Stimulated activated CD4-positive, alpha-beta T cell treated with anti-CD3 and anti-CD28 coated beads, Interleukin-15, amount 100 ng/mL, for 1 hour (primary cell): ENCODE measurements at regions not wholly inside any gene's neighbourhood (a gene's known extent, or its start where the extent isn't known, plus 50 kb on each side); places are given as distances from the start of the nearest gene placed in this dataset.

ENCODE experiments used
- DNase-seq, 2 donors: peaks; one replicate each; pipeline ENCODE4 v3.0.0-alpha.2; 2020; ENCODE audit warnings: low read depth in 1 of 2, low spot score in 1 of 2

DNA sequence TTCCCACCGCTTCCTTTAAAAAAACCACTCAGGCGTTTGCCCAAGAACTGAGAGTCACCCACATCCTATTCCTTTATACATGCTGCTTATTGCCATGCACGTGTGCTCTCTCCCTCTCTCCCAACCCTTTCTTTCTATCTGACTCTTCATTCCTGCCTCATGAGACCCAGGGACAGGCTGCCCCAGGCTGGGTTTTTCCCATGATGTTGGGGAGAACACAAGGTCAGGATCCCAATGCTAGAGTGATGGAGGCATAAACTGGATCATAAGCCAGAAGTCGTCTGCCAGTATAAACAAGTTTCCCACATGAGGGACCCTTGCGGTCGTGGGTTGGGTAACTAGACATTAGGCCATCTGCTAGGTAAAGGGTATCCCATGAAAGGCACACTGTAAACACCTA lies 64.9 kb downstream of the CD2 start:
- no peak for DNase-seq

DNA sequence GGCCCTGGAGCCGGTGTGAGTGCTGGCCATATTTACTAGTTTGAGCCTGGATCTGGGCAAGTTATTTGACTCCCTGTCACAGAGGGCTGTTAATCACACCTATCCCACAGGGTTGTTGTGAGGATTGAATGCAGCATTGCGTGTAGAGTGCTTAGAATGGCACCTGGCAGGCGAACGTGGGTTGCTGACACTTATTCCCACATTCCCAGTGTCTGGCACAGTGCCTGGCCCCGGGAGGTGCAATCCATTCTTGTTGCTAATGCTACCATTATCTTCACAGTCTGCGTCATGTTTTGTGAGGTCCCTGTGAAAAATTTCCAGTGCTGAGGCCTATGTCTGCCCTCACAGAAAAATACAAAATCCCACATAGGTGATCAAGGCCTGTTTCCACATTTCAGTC lies 66.1 kb downstream of the CD2 start:
- DNase-seq, result no peak

DNA sequence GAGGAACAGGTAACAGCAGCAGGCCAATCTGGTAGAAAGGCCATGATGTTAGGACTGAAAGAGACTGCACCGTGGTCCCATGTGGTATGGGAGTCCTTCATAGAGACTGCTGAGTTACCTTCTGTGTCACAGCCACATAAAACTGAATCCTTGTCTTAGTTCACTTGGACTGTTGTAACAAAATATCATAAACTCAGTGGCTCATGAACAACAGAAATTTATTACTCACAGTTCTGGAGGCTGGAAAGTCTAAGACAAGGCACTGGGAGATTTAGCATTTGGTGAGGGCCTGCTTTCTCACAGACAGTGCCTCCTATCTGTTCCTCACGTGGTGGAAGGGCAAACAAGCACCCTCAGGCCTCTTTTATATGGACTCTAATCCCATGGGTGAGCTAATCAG lies 67.5 kb downstream of the CD2 start:
- DNase-seq, result no peak

DNA sequence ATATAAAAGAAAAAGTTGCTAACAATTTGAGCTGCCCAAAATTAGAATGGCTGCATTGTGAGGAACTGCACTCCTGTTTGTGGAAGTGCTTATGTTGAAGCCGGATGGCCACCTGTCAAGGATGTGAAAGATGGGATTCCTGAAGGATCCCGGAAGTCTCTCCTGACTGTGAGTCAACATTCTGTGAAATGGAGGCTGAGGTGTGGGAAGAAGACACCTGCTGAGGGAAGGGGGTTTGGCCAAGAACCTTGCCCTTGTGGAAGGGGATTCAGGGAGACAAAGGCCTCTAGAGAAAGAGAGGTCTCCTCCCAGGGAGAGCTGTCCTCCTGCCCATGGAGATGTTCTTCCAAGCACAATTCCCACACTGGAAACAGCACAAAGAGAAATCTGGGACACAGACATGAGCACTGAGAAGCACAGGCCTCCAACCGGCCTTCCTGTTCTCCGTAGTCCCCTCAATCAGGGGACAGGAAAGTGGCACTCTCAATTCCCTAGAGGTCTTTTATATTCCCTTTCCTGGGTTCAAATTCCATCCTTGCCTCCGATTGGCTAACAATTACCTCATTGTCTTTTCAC lies 70.5 kb downstream of the CD2 start:
- no peak for DNase-seq

DNA sequence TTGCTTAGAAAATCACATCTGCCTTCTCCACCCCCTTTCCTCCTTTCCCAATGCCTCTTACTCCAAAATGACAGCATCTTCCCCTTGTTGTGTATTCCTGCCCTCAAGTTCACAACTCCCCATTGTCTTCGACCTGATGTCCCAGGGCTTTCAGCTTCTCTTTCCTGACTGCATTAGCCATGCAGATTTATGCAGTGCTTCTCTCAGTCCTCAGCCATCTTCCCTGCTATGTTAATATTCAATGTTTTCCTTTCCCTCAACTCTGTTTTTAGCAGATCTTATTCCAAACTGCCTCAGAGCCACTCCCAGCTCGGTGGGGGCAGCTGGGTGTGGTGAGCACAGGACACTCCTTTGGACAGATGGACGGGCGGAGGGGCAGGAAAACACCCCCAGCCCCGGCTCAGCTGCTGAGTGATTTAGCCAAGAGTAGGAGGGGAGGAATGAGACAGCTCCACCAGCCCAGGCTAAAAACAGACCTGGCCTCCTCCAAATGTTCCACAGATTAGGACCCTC lies 71.0 kb downstream of the CD2 start:
- DNase-seq, result no peak

DNA sequence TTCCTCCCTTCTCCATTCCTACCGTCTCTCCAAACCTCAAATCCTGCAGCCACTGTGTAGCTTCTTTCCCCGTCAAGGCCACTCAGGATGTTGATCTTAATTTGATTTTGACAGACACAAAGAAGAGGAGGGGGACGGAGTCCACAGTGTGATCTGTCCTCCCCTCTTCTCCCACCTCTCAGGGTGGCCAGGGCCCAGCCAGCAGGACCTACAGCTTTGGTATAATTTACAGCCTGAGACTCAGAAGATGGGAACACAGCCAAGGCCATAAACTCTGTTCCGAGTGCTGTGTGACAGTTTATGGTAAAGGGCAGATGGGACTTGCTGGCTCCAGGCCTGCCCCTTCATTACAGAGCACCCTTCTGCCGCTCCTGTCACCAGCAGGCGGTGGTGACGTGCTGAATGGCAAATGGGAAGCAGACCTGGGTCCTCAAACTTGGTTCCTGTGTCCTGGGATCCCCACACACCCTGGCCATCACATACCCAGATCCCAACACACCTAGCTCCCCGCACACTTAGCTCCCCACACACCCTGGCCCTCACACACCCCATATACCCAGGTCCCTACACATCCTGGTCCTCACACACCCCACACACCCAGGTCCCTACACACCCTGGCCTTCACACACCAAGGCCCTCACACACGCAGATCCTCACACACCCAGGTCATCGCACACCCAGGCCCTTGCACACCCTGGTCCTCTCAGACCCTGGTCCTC lies 71.6 kb downstream of the CD2 start:
- no peak for DNase-seq

DNA sequence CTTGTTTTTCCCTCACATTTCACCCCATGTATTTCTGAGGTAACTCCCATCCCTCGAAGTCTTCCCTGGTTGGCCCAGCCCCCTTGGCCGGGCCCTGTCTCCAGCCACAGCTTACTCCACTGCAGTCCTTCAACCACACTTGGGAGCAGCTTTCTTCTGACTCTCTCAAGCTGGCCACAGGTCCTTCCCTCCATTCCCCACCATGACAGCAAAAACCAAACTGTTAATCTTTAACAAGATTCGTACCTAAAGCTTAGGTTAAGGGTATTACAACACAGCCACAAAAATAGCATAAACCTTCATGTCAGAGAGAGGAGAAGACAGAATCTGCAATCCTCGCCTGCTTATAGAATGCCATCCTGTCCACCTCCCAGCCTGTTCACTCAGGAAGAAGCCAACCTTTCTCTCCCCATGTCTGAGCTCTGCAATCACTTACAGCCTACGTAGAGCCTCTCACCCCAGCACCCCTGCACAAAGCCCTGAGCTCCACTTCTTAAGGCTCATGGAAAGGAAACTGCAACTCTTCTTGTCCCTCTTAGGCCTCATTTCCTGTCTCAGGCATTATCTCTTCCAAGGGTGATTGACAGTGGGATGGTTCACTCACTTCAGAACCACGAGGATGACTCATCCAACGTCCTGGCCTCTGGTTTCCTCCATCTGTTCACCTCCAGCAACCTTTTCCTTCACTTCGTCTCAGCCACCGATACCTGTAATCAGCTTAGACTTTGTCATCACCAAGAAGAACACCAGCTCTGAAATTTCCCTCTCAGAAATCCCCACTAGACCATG lies 72.8 kb downstream of the CD2 start:
- peak in 1 of 2 donors; percentile 31 for DNase-seq

DNA sequence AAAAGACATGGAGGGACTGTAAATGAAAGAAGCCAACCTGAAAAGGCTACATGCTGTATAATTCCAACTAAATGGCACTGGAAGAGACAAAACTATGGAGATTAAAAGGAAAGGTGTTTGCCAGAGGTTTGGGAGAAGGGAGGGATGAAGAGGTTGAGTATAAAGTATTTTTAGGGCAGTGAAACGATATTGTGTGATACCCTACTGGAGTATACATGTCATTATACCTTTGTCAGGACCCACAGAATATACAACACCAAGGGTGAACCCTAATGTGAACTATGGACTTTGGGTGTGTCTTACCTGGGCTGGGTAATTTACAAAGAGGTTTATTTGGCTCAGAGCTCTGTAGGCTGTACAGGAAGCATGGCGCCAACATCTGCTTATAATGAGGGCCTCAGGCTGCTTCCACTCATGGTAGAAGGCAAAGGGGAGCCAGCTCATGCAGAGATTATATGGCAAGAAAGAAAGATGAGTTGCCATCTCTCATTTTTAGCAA lies 73.4 kb downstream of the CD2 start:
- DNase-seq, result no peak

DNA sequence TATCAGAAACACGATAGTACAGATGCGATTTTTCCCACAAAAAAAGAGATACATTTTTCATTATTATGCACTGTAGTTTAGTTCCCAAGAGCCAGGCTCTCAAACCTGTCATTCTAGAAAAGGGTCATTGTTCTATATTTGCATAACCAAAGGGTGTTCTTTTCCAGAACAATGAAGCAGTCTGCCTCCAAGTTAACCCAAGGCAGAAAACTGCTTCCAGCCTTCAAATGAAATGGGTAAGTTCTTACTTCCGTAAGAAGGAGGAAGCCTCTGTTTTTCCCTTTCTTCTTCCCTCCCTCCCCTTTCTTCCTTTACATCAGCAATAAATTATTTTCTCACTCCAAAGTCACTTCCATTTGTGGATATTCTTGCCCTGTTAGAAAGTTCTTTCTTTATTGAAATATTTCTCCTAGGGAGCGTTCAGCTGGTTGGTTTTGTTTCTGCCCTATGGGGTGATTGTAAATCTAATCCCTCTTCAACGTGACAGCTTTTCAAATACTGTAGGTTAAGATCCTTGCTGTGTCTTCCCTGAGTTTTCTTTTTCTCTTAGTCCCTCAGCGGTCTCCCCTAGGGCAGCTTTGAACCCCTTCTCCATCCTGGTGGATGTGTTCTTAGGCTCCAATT lies 77.3 kb upstream of the PTGFRN start:
- no peak for DNase-seq

DNA sequence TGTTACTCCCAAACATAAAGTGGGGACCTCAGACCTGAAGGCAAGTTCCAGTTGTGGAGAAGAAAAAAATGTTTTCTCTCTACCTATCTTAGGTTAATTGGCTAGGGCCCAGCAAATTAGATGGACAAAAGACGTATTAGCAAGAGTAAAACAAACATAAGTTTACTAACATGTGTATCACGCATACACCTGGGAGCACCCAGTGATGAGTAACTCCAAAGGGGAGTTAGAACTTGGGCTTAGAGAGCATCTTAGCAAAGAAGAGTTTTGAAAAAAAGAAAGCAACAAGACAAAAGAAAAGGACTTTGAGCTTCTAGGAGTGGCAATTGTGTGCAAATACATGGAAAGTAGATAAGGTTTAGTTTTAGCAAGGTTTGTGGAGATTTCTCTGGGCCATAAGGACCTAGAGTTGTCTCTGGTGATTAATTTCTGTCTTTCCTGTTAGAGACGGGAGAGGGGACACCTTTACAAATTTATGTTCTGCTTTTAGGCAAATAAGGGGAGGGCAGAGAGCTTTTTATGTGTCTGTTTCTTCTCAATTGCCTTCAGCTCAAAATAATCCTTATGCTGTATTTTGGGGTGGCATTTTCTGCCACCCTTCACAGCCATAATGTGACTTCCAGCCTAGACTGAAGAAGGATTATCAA lies 76.7 kb upstream of the PTGFRN start:
- DNase-seq, result no peak

DNA sequence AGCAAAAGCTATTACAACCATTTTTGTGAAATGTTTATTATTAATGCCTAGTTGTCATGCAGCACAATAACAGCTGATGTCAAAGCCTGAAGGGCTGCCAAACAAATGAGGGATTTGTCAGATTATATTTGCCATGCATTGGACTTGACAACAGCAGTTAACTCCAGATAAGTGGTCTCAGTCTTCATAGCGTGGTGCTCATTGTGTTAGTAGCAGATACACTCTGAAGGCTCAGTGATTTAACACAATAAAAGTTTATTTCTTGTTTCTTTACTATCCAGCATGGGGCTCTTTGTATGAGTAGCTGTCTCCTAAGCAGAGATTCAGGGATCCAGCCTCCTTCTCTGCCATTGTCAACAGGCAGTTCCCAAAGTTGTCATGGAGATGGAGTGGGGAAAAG lies 76.0 kb upstream of the PTGFRN start:
- no peak for DNase-seq

DNA sequence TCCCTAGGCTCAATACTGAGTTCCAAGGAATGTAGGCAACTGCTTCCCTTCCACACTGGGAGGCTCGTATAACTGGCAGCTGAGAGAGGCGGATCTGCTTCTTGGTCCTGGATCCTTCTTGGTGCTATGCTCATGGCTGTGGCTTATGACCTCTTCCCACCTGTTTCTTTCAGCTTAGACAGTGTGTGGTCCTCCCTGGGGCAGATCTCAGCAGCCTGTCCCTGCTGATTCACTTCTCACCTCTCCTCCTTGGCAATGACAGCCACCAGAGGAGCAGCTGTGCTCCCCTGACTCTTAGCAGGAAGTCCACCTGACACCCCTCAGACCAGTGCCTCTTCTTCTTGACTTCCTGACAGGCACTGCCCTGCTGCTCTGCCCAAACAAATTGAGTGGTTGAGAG lies 75.1 kb upstream of the PTGFRN start:
- DNase-seq, result no peak

DNA sequence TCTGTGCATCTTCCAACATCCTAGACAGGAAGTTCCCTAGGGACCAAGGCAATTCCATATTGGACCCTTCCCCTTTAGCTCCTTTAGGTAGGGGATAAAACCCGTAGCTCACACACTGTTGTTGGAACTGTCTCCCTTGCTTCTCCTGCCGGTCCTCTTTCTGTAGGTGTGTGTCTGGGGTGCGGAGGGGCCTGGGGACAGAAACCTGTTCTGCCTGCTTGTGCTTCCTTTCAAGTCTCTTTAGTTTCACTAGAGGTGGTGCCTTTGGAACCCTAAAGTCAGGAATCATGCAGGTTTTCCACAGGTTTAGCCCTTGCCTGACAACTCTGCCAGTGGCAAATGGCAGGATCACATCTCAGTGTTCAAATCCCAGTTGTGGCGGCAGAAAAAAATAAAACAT lies 74.6 kb upstream of the PTGFRN start:
- DNase-seq, result no peak

DNA sequence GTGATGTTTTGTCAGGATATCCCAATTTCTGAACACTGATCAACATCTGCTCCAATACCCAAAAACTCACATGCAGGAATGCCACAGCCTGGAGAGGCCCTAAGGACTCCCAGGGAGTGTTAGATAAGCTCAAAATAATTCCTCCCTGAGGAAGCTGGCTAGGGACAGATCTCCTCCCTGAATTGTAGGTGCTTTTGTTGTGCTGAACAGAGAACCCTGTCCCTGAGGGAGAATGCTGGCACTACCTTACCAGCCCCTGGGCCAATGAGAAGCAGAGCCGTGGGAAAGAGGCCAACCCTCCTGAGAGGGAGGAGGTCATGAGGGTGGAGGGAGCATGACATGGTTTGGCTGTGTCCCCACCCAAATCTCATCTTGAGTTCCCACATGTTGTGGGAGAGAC lies 73.6 kb upstream of the PTGFRN start:
- no peak for DNase-seq

DNA sequence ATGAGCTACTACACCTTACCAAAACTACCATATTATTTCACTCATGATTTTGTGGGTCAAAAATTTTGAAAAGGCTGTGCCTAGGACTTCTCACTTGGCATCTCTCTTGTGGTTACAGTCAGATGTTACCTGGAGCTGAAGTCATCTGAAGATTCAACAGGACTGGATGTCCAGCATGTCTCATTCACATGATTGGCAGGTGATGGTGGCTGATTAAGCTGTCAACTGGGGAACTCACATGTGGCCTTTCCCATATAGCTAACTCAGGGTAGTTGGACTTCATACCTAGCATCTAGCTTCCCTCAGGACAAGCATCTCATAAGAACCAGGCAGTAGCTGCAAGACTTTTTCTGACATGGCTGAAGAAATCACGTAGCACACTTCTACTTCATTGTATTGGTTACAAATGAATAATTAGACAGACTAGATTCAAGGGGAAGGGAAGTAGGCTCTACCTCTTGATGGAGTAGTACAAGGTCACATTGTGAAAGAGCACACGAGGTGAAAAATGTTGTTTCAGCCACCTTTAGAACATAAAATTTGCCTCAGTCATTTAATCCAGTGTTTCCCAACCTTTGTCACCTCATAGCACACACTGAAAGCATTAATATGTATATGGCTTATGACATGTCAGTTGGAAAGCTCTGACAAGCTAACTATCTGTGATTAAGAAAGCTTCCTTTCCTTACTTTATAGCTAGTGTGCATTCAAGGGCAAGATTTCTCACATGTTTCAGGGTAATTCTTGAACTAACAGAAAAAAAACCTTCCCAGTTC lies 68.0 kb upstream of the PTGFRN start:
- no peak for DNase-seq

DNA sequence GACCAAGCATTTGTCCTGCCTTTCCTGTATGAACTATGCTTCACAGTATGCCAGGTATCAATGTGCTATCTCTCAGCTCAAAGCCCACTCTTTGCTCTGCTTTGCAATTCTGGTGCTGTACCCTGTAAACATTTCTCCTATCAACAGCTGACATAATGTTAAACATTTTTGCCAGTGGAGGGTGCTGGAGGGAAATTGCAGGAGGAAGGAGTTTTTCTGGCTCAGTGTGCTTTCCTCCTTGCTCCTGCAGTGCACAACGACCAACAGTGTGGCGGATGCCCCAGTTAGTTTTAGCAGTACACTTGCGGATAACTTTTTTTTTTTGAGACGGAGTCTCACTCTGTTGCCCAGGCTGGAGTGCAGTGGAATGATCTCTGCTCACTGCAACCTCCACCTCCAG lies 67.1 kb upstream of the PTGFRN start:
- no peak for DNase-seq

DNA sequence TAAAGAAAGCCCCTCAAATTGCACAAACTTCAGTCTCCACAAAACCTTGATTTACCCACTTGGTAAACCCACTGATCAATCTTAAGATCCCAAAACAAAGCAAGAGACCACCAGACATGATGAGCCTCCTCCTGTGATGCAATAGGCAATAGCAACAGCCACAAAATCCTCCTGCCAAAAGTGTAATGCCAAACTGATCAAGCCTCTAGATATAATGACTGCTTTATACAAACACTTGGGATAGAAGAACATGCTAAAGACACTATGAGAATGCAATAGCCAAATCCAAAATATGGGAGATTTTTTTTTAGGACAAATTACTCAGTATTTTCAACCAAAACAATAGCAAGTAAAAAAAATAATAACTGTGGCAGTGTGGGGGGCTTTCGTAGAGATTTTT lies 64.9 kb upstream of the PTGFRN start:
- no peak for DNase-seq

DNA sequence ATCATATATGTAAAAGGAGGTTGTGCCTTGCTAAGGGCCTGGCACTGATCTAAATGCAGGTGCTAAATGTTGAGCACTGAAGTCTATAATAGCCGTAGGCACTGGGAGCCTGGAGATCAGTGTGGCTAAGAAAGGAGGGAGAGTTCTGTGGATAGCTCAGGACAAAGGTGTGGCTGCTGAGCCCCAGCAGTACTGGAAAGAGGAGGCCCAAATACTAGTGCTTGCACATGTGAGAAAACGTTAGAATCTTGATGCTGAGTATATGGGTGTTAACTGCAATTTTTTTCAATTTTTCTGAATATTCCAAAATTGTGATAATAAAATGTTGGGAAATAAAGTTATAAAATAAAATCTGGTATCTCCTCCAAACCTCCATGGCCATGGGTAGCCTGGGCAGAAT lies 62.5 kb upstream of the PTGFRN start:
- no peak for DNase-seq

DNA sequence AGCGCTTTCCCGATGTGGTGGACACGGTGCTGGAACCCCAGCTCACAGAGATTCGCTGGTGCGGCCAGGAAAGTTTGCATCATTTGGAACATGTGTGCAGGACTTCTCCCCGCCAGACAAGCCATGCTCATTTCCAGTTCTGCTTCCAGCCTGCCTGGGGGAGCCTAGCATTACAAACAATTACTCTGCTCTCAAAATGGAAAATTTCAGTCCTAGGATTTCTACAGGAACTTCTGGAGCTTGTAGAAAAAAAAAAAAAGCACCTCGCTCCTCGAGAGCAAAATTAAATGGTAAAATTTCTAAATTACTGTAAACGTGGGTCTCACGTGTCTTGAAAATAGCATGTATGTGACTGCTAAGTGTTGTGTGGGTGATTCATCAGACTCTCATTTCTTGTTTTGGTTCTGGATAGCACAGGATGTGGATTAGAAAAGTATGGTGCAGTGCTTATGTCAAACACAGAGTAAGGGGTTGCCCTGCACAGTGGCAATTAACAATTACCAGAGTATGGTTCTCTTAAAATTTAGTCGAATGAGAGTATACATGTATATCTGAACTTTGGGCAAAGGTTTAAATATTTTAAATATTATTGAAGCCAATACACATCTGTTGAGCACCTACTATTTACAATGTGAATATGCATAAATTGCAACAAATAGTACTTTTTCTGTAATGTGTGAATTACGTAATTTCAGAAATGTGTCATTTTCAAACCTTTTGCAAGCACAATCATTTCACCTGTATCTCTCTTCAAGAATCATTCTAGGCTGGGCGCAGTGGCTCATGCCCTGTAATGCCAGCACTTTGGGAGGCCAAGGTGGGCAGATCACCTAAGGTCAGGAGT lies 61.8 kb upstream of the PTGFRN start:
- DNase-seq, result no peak

DNA sequence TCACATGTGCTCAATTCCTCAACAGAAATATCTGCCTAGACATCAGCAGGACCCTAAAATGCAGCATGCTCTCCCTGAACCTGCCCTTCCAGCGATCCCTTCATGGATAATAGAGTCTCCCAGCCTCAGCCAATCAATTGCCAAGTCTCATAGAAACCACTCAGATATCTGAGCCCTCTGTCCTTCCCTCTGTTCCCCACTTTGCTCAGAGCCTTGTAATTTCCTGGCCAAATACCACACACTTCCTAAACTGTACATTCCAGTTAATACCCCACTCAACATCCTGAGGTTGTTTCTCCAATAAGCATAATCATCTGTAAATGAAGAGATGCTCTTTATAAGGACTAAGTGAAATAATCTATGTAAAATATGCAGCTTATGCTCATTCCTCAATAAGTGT lies 59.3 kb upstream of the PTGFRN start:
- DNase-seq, result no peak
